Activated naive CD8-positive, alpha-beta T cell treated with anti-CD3 and anti-CD28 coated beads for 36 hours (primary cell): ENCODE measurements at regions not wholly inside any gene's neighbourhood (a gene's known extent, or its start where the extent isn't known, plus 50 kb on each side); places are given as distances from the start of the nearest gene placed in this dataset.

Experiments
- DNase-seq: peaks from one replicate; pipeline ENCODE4 v3.0.0; 2021
- H3K27ac Mint-ChIP-seq: one replicate; pipeline ENCODE4 v1.8.0; 2022; ENCODE audit warnings: mild to moderate bottlenecking, moderate library complexity, mixed read lengths
- H3K27me3 Mint-ChIP-seq: one replicate; pipeline ENCODE4 v1.8.0; 2022; ENCODE audit warnings: mild to moderate bottlenecking, mixed read lengths
- H3K36me3 Mint-ChIP-seq: one replicate; pipeline ENCODE4 v1.8.0; 2021; ENCODE audit warnings: mild to moderate bottlenecking, mixed read lengths
- H3K4me1 Mint-ChIP-seq: one replicate; pipeline ENCODE4 v1.8.0; 2021; ENCODE audit warnings: mixed read lengths
- H3K4me3 Mint-ChIP-seq: one replicate; pipeline ENCODE4 v1.8.0; 2022; ENCODE audit warnings: mild to moderate bottlenecking, moderate library complexity, mixed read lengths
- H3K9me3 Mint-ChIP-seq: one replicate; pipeline ENCODE4 v1.8.0; 2022; ENCODE audit warnings: mixed read lengths

GRCh38 chr16:54620197-54620596, 310.5 kb upstream of the IRX5 start:
- Mint-ChIP-seq H3K4me3 (no peak overlapping the region), H3K4me1 (no peaks in the 10 kb centered on the region), H3K9me3 (no peaks in the 10 kb centered on the region), H3K36me3 (no peaks in the 10 kb centered on the region), H3K27me3 (peaks cover 9% of the 10 kb centered on the region), H3K27ac (no peak overlapping the region)
- no peak for DNase-seq

GRCh38 chr16:54616610-54617009, 314.1 kb upstream of the IRX5 start:
- DNase-seq = no peak
- peaks cover under 1% of the 10 kb centered on the region for H3K27me3 Mint-ChIP-seq
- no peaks in the 10 kb centered on the region for H3K36me3 Mint-ChIP-seq
- no peak overlapping the region for H3K27ac Mint-ChIP-seq
- no peaks in the 10 kb centered on the region for H3K4me1 Mint-ChIP-seq
- H3K9me3 Mint-ChIP-seq = no peaks in the 10 kb centered on the region
- no peak overlapping the region for H3K4me3 Mint-ChIP-seq

DNA sequence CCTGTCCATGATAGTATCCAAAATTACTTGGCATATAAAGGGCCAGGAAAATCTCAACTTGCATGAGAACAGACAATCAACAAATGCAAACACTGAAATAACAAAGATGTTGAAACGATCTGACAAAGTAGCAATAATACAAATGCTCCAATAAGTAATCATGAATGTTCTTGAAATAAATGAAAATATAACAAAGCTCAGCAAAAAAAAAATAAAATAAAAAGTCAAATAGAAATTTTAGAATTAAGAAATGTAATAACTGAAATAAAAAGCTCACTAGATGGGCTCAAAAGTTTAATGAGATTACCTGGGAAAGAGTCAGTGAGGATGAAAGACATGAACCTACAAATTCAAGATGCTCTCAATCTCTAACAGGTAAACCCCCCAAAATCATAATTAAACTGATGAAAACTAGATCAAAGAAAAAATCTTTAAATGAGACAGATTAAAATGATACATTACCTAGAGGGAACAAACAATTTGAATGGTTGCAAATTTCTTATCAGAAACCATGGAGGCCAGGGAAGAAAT, 319.0 kb upstream of the IRX3 start:
- H3K27ac Mint-ChIP-seq = no peak overlapping the region
- H3K9me3 Mint-ChIP-seq = peaks cover 13% of the 10 kb centered on the region
- no peak for DNase-seq
- H3K4me1 Mint-ChIP-seq = no peaks in the 10 kb centered on the region
- peaks cover 13% of the 10 kb centered on the region for H3K27me3 Mint-ChIP-seq
- no peaks in the 10 kb centered on the region for H3K36me3 Mint-ChIP-seq
- no peak overlapping the region for H3K4me3 Mint-ChIP-seq

DNA sequence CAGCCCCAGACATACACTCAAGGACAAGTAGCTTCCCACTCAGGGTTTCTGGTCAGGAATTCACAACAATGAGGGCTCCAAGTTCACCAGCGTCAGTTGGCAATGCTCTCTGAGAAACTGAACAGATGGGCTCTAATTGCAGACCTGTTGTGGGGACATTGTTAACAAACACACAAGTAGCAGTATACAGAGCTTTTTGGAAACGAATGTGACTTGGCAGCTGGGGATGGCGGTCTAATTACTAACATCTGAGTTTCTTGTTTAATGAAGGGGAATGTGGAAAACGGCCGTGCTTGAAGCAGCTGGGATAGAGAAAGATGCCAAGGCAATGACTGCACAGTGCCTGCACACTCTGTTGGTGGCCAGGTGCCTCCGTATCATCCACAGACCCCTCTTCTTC, 316.1 kb upstream of the IRX3 start:
- Mint-ChIP-seq H3K4me1 (no peaks in the 10 kb centered on the region), H3K36me3 (no peaks in the 10 kb centered on the region), H3K27ac (no peak overlapping the region), H3K9me3 (peaks cover 13% of the 10 kb centered on the region), H3K27me3 (peaks cover 13% of the 10 kb centered on the region), H3K4me3 (no peak overlapping the region)
- DNase-seq = no peak

DNA sequence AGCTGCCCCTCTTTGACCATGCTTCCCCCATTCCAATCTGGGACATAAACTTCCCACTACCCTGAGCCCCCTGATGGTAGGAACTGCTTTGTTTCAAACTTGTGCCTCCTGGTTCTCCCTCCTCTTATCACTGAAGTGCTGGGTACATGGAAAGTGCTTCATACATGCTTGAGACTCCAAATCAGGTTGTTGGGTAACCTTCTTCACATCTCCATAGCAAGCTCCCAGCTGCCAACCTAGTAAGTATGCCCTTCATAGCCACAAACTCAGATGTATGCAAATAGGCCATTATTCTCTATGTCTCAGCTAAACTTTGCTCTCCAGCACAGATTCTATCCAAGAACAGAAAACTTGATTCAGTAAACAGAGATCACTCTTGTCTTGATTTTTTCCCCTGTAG, 310.6 kb upstream of the IRX3 start:
- Mint-ChIP-seq H3K4me1 (no peaks in the 10 kb centered on the region), H3K27me3 (peaks cover 40% of the 10 kb centered on the region), H3K36me3 (no peaks in the 10 kb centered on the region), H3K9me3 (no peaks in the 10 kb centered on the region), H3K4me3 (no peak overlapping the region), H3K27ac (no peak overlapping the region)
- no peak for DNase-seq

GRCh38 chr16:54595621-54596020, 309.0 kb upstream of the IRX3 start:
- Mint-ChIP-seq H3K27ac (no peak overlapping the region), H3K9me3 (no peaks in the 10 kb centered on the region), H3K36me3 (no peaks in the 10 kb centered on the region), H3K4me3 (no peak overlapping the region), H3K27me3 (peaks cover 37% of the 10 kb centered on the region), H3K4me1 (no peaks in the 10 kb centered on the region)
- DNase-seq = no peak

DNA sequence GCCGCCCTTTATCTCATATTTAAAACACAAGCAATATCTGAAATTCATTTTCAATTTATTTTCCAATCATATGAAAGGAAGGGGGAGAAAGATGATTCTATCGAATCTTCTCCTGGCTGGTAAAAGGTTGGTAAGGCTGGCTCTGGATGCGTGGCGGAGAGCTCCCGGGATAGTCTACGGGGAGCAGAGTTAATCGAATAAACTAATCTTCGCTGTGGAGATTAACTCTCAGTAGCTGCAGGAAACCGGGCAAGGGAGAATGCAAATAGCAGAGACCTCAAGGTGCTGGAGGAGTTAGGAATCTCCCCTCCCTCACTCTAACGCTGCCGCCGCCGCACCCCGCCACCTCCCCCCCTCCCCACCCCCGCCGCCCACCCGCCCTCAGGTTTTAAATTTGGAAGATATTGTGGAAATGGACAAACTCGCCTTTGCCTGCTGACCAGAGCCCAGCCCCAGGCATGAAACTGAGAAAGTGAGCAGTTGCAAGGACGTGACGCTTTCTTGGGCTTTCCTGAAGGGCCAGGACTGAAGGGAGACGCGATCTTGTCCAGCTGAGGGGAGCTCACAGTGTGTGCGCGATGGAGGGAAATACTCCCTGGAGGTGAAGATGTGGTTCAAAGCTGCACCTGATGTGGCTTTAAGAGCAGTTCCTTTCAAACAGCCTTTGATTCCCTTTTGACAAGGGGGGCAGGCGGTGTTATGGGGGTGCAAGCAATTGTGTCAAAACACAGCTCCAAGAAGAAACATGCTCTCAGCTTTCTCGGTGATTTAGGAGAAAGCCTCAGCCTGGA, 308.2 kb upstream of the IRX3 start:
- Mint-ChIP-seq H3K4me3 (no peak overlapping the region), H3K4me1 (no peaks in the 10 kb centered on the region), H3K27me3 (peaks cover 37% of the 10 kb centered on the region), H3K27ac (no peak overlapping the region), H3K36me3 (no peaks in the 10 kb centered on the region), H3K9me3 (no peaks in the 10 kb centered on the region)
- no peak for DNase-seq

GRCh38 chr16:54591816-54592246, 305.2 kb upstream of the IRX3 start:
- H3K27me3 Mint-ChIP-seq = peaks cover 43% of the 10 kb centered on the region
- H3K36me3 Mint-ChIP-seq = no peaks in the 10 kb centered on the region
- DNase-seq = no peak
- H3K4me1 Mint-ChIP-seq = no peaks in the 10 kb centered on the region
- H3K27ac Mint-ChIP-seq = no peak overlapping the region
- H3K4me3 Mint-ChIP-seq = no peak overlapping the region
- H3K9me3 Mint-ChIP-seq = no peaks in the 10 kb centered on the region

DNA sequence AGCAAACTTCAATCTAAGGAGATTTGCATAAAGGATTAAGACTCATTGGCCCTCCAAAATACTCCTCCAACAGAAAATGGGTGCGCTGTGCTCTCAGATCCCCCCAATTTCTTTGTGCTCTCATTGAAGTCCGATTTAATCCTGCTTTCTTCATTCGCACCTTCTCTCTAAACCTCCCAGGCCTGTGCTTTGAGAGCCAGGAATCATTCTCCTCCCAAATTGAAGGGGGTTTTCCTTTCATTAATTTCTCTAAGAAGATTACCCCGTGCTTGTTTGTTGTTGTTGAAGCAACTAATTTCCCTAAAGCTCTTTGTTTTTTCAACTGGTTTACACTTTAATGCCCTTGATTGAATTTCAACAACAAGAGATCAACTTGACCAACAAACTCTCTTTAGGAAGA, 304.2 kb upstream of the IRX3 start:
- no peak for DNase-seq
- Mint-ChIP-seq H3K4me1 (no peaks in the 10 kb centered on the region), H3K27ac (no peak overlapping the region), H3K9me3 (no peaks in the 10 kb centered on the region), H3K4me3 (no peak overlapping the region), H3K36me3 (no peaks in the 10 kb centered on the region), H3K27me3 (peaks cover 38% of the 10 kb centered on the region)

- peaks cover 31% of the 10 kb centered on the region for H3K27me3 Mint-ChIP-seq
- H3K27ac Mint-ChIP-seq = no peak overlapping the region
- no peaks in the 10 kb centered on the region for H3K36me3 Mint-ChIP-seq
- no peak for DNase-seq
- no peak overlapping the region for H3K4me3 Mint-ChIP-seq
- no peaks in the 10 kb centered on the region for H3K9me3 Mint-ChIP-seq
- H3K4me1 Mint-ChIP-seq = no peaks in the 10 kb centered on the region
Observed at GRCh38 chr16:54589326-54589725, 302.7 kb upstream of the IRX3 start.

DNA sequence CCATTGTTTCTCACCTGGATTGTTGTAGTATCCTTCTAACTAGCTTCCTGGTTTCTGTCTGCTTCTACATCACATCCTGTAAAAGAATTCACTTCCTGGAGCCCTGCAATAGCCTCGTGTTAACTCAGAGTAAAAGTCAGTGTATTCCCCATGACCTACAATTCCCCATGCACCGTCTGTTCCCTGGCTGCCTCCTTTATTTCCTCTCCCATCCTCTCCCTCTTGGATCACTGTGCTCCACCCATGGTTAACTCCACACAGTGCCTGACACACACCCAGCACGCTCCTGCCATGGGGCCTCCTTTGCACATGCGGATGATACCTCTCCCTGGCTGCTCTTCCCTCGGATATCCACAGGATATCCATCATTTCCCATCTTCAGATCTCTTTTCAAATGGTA, 301.4 kb upstream of the IRX3 start:
- H3K4me3 Mint-ChIP-seq = no peak overlapping the region
- no peaks in the 10 kb centered on the region for H3K4me1 Mint-ChIP-seq
- no peaks in the 10 kb centered on the region for H3K9me3 Mint-ChIP-seq
- H3K36me3 Mint-ChIP-seq = no peaks in the 10 kb centered on the region
- H3K27me3 Mint-ChIP-seq = peaks cover 20% of the 10 kb centered on the region
- H3K27ac Mint-ChIP-seq = no peak overlapping the region
- no peak for DNase-seq

DNA sequence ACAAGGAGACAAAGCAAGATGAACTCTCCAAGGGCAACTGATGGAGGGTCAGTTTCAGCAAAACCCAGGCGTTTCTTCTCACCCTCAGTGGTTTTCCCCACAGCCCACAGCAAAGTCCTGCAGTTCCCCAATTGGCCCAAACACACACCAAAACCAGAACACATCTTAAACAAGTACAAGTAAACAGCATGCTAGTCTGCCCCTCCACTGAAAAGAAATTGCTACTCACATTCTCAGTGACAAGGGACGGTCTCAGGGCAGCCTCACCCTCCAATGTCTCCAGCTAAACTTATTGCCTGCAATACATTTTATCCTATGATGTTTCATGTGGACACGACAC, 300.6 kb upstream of the IRX3 start:
- no peaks in the 10 kb centered on the region for H3K36me3 Mint-ChIP-seq
- no peak overlapping the region for H3K27ac Mint-ChIP-seq
- no peak for DNase-seq
- H3K4me3 Mint-ChIP-seq = no peak overlapping the region
- H3K9me3 Mint-ChIP-seq = no peaks in the 10 kb centered on the region
- peaks cover 20% of the 10 kb centered on the region for H3K27me3 Mint-ChIP-seq
- no peaks in the 10 kb centered on the region for H3K4me1 Mint-ChIP-seq

- DNase-seq = no peak
- peaks cover 20% of the 10 kb centered on the region for H3K27me3 Mint-ChIP-seq
- H3K9me3 Mint-ChIP-seq = no peaks in the 10 kb centered on the region
- H3K36me3 Mint-ChIP-seq = no peaks in the 10 kb centered on the region
- no peak overlapping the region for H3K27ac Mint-ChIP-seq
- no peak overlapping the region for H3K4me3 Mint-ChIP-seq
- no peaks in the 10 kb centered on the region for H3K4me1 Mint-ChIP-seq
Observed at GRCh38 chr16:54586474-54587175, 300.0 kb upstream of the IRX3 start.

GRCh38 chr16:54585998-54586340, 299.4 kb upstream of the IRX3 start:
- Mint-ChIP-seq H3K4me1 (no peaks in the 10 kb centered on the region), H3K27ac (no peak overlapping the region), H3K27me3 (peaks cover 20% of the 10 kb centered on the region), H3K36me3 (no peaks in the 10 kb centered on the region), H3K4me3 (no peak overlapping the region), H3K9me3 (no peaks in the 10 kb centered on the region)
- DNase-seq = no peak

DNA sequence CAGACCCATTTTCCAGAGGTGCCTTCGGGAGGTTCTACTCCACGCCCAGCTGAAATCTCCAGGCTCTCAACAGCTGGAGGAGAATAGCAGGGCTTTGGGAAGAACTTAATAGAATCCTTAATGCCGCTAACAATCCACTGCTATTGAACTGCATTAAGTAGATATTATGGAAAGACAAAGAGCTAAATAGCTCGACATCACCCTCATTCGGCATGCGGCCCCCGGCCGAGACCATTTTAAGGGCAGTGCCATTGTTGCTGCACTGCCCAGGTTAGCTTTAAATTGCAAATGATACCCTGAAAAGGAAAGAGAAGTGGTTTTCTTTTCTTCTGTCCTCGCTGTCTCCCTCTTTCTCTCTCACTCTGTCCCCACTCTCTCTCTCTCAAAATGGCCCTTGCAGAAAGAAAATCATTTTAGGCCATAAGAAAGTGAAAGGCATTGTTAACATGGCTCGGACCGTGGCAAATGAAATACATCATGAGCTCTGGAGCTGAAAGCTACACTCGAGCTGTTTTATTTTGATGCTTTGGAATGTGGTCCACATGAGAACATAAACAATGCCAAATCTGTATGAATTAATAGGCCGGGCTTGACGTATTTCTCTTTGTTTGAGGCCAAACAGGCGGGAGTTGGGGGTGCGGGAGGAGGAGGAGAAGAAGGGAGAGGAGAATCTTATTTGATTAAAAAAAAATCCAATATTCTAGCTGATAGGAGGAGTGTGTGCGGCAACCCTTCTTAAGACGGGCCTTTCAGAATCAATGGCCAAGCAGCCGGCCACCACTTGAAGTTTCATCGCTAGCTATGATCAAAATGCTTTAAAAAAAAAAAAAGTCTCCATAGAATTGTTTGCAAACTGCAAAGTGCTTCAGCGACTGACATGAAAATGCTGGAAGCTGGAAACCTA, 298.8 kb upstream of the IRX3 start:
- H3K27me3 Mint-ChIP-seq = peaks cover 20% of the 10 kb centered on the region
- H3K27ac Mint-ChIP-seq = no peak overlapping the region
- no peak for DNase-seq
- no peaks in the 10 kb centered on the region for H3K9me3 Mint-ChIP-seq
- no peak overlapping the region for H3K4me3 Mint-ChIP-seq
- H3K4me1 Mint-ChIP-seq = no peaks in the 10 kb centered on the region
- H3K36me3 Mint-ChIP-seq = no peaks in the 10 kb centered on the region
